ENCODE measurements at regions not wholly inside any gene's neighbourhood (a gene's known extent, or its start where the extent isn't known, plus 50 kb on each side); places are given as distances from the start of the nearest gene placed in this dataset.

DNA sequence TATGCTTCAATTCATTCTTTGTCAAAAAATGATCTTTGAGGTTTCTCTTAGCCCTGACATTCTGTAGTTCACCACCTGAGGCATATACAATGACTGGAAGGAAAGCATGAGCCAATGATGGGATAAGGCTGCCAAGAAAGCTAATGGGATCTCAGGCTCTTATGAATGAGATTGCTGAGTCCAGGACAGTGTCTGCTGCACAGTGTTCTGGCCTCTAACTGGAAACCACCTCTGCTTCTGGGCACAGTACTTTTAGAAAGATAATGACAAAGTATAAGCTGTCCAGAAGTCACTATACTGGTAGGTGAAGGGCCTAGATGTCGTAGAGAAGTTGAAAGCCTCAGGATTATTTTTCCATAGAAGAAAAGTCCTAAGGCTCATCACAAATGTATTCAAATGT lies 69.1 kb upstream of the PAPPA start:
- no peak overlapping the region for H3K4me3 ChIP-seq (ENCODE audit: low read depth, low read length)
- DNase-seq (ENCODE audit: low read depth) = no peak
- TF ChIP-seq, protein P1, sequence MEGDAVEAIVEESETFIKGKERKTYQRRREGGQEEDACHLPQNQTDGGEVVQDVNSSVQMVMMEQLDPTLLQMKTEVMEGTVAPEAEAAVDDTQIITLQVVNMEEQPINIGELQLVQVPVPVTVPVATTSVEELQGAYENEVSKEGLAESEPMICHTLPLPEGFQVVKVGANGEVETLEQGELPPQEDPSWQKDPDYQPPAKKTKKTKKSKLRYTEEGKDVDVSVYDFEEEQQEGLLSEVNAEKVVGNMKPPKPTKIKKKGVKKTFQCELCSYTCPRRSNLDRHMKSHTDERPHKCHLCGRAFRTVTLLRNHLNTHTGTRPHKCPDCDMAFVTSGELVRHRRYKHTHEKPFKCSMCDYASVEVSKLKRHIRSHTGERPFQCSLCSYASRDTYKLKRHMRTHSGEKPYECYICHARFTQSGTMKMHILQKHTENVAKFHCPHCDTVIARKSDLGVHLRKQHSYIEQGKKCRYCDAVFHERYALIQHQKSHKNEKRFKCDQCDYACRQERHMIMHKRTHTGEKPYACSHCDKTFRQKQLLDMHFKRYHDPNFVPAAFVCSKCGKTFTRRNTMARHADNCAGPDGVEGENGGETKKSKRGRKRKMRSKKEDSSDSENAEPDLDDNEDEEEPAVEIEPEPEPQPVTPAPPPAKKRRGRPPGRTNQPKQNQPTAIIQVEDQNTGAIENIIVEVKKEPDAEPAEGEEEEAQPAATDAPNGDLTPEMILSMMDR (IDR thresholded peaks at IDR 0.05; ENCODE audit: insufficient read depth, low read depth, low read length) = no peak

DNA sequence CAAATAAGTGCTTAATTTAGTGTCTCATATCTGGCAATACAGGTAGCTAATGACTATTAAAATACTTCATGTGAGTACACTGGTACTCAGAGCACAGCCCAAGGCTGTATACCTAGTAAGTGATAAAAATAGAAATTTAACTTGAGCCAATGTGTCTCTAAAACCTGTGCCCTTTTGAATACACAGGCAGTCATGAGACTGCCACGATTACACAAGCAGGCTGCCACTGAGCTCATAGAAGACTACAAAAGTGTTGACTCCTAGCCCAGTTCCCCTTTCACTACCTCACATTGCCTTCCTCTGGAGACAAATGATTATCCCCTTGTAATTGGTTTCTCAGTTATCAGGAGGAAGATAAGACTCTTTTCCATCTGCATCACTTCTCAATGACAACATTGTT lies 66.3 kb upstream of the PAPPA start:
- no peak overlapping the region for H3K4me3 ChIP-seq (ENCODE audit: low read depth, low read length)
- TF ChIP-seq, protein P1 (IDR thresholded peaks at IDR 0.05; ENCODE audit: insufficient read depth, low read depth, low read length) = no peak
- peak; percentile 95 for DNase-seq (ENCODE audit: low read depth)

GRCh38 chr9:116087751-116088194 lies 65.8 kb upstream of the PAPPA start:
- TF ChIP-seq, protein P1 (IDR thresholded peaks at IDR 0.05; ENCODE audit: insufficient read depth, low read depth, low read length) = no peak
- peak; percentile 88 for DNase-seq (ENCODE audit: low read depth)
- no peak overlapping the region for H3K4me3 ChIP-seq (ENCODE audit: low read depth, low read length)

DNA sequence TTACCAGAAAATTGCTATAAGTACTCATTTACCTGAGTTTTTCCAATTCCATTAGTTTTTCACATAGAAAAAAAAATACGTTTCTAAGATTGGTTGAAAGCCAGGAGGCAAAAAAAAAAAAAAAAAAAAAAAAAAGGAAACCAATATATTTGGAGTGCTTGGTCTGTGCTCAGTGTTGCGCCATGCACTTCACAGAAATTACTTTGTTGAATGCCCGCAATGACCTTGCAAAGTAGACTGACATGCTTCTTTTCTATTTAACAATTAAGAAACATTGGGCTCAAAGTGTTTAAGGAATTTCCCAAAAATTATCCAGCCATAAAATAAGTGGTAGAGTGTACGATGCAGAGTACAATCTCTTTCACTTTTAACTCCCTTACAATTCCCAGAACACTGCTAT lies 65.2 kb upstream of the PAPPA start:
- TF ChIP-seq, protein P1 (IDR thresholded peaks at IDR 0.05; ENCODE audit: insufficient read depth, low read depth, low read length) = no peak
- no peak for DNase-seq (ENCODE audit: low read depth)
- H3K4me3 ChIP-seq (ENCODE audit: low read depth, low read length) = no peak overlapping the region

GRCh38 chr9:116090030-116090770 lies 63.4 kb upstream of the PAPPA start:
- TF ChIP-seq, protein P1 (IDR thresholded peaks at IDR 0.05; ENCODE audit: insufficient read depth, low read depth, low read length) = no peak
- DNase-seq (ENCODE audit: low read depth) = no peak
- no peak overlapping the region for H3K4me3 ChIP-seq (ENCODE audit: low read depth, low read length)

GRCh38 chr9:116094846-116095245 lies 58.7 kb upstream of the PAPPA start:
- TF ChIP-seq, protein P1 (IDR thresholded peaks at IDR 0.05; ENCODE audit: insufficient read depth, low read depth, low read length) = no peak
- no peak for DNase-seq (ENCODE audit: low read depth)
- no peak overlapping the region for H3K4me3 ChIP-seq (ENCODE audit: low read depth, low read length)

DNA sequence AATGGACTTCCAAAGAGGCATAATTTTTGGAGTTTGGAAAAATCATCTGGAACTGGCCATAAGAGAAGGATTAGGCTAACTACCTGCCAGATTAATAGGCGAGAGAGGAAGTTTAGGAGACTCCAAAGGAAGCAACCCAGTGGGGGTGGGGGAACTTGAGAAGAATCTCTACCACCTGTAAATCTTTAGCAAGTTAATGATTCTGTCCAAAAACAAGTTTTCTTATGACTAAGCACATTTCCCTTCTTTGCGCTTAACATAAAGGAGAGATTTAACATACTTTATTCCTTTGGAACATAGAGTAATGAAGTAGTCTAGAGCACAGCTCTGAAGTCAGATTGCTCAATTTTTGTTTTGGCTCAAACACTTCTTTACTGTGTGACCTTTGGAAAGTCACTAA lies 58.2 kb upstream of the PAPPA start:
- peak; percentile 41 for DNase-seq (ENCODE audit: low read depth)
- TF ChIP-seq, protein P1 (IDR thresholded peaks at IDR 0.05; ENCODE audit: insufficient read depth, low read depth, low read length) = no peak
- H3K4me3 ChIP-seq (ENCODE audit: low read depth, low read length) = no peak overlapping the region
